HG03139 (cell line): ENCODE measurements at regions not wholly inside any gene's neighbourhood (a gene's known extent, or its start where the extent isn't known, plus 50 kb on each side); places are given as distances from the start of the nearest gene placed in this dataset.

Experiments
- ATAC-seq: cut with Tn5 transposase; IDR thresholded peaks from one replicate; pipeline ENCODE4 v1.9.1; 2021; ENCODE audit not compliant: unreplicated experiment

GRCh38 chr2:208545403-208546042, 138.9 kb downstream of the PTH2R start:
- no peak for ATAC-seq

GRCh38 chr2:208546107-208546506, 139.5 kb downstream of the PTH2R start:
- ATAC-seq, result no peak

DNA sequence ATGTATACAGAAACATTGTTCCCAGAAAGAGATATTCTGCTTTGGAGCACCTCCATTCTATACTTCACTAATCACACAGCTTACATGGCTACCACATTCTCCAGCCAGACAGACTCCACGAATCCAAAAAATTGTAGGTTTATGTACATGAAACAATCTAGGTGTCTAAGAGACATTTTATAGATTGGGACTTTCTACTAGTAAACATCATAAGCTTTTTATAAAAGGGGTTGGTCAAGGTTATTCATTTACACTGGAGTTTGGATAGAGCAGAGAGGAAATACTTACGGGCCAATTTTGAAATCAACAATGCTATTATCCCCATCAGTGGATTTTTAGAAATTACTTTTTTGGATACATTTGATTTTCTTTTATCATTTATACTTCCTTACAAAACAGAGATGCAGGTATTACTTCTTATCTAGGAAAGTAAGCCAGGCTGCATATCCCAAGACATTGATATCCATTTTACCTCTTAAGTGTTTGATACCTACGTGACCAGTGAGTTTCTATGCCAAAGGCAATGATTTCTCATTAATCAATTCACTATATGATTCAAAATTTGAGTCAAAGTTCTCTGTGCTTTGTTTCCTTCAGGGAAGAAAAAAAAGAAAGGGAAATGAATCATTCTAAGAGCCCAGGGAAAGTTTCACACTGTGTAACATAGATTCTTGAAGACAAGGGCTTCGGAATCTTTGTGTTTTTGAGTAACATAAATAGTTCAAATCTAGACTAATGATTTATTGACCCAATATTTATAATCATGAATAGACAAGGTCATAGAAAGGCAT, 140.5 kb downstream of the PTH2R start:
- ATAC-seq, result no peak

- no peak for ATAC-seq
Observed at GRCh38 chr2:208548700-208549099, 142.1 kb downstream of the PTH2R start.

- no peak for ATAC-seq
Observed at GRCh38 chr2:208549546-208550158, 143.1 kb downstream of the PTH2R start.

DNA sequence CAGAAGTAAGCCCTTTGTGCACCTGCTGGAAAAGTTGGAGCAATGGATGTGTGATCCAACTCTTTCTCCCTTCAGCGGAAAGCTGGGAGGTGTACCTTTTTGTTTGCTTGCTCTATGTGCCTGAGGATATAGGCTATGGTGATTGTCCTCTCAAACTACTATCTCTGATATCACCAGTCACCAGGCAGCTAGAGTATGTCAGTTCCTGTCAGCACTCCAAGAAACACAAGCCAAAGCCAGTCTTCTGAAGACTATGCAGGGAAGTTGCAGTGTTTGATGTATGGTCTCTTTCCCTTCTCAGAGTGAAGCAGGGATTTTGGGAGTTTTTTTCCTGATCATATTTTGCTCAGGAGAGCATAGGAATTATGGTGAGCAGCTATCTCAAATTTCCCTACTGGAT, 146.4 kb downstream of the PTH2R start:
- no peak for ATAC-seq

DNA sequence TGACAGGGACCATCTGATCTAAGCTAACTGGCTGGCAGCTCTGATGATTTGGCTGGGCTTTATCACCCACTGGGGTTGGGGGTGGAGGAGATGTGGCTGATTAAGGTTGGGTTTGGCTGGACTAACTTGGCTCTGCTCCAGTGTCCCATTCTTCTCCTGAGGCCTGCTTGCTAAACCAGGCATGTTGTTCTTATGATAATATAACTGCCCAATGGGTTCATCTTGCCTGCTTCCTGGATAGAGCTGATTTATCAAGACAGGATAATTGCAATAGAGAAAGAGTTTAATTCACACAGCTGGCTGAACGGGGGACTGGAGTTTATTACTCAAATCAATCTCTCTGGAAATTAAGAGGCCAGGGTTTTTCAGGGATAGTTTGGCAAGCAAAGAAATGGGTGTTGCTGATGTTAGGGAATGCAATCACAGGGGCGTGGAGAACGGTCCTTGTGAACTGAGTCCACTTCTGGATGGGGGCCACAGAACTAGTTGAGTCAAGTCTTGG, 150.4 kb downstream of the PTH2R start:
- ATAC-seq, result no peak

DNA sequence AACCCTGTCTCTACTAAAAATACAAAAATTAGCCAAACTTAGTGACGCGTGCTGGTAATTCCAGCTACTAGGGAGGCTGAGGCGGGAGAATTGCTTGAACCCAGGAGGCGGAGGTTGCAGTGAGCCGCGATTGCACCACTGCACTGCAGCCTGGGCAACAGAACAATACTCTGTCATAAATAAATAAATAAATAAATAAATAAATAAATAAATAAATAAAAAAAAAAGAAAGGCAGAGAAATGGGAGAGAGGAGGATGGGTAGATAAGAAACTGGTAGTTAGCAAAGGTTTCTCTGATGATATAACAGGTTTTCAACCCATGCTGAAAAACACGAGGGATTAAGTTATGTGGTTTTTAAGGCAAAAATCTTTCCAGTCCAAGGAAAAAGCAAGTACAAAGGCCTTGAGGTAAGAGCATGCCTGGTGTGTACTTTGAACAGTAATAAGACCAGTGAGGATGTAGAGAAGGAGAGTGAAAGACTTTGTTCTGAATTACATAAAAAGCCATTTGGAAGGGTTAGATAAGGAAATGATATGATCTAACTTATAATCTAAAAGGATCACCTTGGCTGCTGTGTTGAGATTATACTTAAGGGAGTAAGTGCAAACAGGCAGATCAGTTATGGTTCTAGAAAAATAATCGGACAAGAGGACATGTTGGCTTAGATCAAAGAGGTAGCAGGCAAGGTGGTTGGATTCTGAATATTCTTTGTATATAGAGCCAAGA, 159.3 kb downstream of the PTH2R start:
- ATAC-seq, result no peak

- no peak for ATAC-seq
Observed at GRCh38 chr2:208568203-208568602, 161.6 kb downstream of the PTH2R start.

DNA sequence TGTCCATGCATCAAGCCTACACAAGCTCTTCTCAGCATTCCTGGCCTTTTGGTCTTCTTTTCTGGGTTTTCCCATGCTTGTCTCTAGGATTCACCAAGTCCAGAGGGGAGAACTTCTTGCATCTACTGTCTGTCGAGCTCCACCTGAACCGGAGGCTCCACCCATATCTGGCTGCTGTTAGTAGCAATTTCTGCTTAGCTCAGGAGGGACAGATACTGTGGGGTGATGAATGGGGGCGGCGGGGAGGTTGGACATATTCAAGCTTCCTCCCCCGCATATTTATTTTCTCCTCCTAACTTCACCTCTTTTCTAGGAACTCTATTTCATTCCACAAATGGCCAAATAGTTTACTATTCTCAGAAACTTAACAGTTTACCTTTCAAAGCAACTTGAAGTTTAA, 163.5 kb downstream of the PTH2R start:
- no peak for ATAC-seq

GRCh38 chr2:208570851-208571763, 164.5 kb downstream of the PTH2R start:
- no peak for ATAC-seq

DNA sequence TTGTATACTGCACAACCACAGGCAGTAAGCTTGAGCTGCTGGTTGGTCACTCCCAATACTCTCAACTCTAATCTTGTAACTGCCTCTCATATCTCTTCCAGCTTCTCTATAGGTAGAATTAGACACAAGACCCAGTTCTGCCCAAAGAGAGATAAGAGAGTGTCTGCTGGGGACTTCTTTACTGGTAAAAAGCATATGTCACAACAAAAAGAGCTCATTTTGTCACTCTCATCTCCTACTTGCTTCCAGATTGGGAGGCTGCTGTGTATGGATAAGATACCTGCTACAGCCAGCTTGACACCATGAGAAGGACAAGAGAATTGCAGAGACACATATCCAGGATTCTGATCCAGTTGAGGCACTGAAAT, 165.2 kb downstream of the PTH2R start:
- no peak for ATAC-seq

- no peak for ATAC-seq
Observed at GRCh38 chr2:208573569-208573968, 167.0 kb downstream of the PTH2R start.

GRCh38 chr2:208579678-208580077, 173.1 kb downstream of the PTH2R start:
- ATAC-seq, result no peak

DNA sequence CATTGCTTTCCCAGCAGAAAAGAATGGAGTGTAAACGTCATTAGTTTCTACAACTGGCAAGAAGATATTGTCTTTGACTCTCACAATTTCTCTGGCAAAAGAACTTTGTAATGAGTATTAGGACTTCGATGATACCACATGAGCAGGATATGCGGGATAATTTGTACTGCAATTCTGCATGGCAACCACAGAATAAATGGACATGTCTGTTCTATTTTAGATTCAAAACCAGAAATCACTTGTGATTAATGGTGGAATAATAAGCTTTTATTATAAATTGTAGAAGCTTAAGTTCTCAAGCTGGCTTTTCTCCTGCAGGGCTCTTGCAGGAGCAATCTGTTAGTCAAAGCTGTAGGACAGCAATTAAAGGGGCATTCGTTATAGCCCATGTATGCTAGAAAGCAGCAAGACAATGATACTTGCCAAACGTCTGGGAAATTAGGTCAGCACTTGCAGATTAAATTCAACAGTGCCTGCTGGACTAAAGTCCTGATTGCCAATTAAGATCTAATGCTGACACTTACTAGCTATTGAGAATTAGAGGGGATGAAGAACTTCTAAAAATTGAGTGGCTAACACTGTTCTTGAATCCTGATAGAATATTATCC, 177.9 kb downstream of the PTH2R start:
- no peak for ATAC-seq

- no peak for ATAC-seq
Observed at GRCh38 chr2:208586516-208586915, 179.9 kb downstream of the PTH2R start.

GRCh38 chr2:208594642-208595385, 188.2 kb downstream of the PTH2R start:
- no peak for ATAC-seq

GRCh38 chr2:208595386-208596275, 189.0 kb downstream of the PTH2R start:
- no peak for ATAC-seq
